ENCODE measurements at regions not wholly inside any gene's neighbourhood (a gene's known extent, or its start where the extent isn't known, plus 50 kb on each side); places are given as distances from the start of the nearest gene placed in this dataset.

GRCh38 chr11:64474680-64475079, 81.1 kb upstream of the SLC22A11 start:
- no peak overlapping the region for H3K4me2 ChIP-seq (ENCODE audit: low read depth, low read length)
- no peak overlapping the region for H2AFZ ChIP-seq (ENCODE audit: low read length)
- no peaks in the 10 kb centered on the region for H4K20me1 ChIP-seq (ENCODE audit: insufficient read depth, low read length)
- no peaks in the 10 kb centered on the region for H3K4me1 ChIP-seq (ENCODE audit: low read length)
- no peaks in the 10 kb centered on the region for H3F3A ChIP-seq (ENCODE audit: insufficient read depth, low read length)
- no peak overlapping the region for H3K4me3 ChIP-seq (ENCODE audit: low read length)
- DNase-seq = no peak
- H3K9ac ChIP-seq (ENCODE audit: low read length) = no peak overlapping the region
- peaks cover 87% of the 10 kb centered on the region for H3K27me3 ChIP-seq (replicated peaks; ENCODE audit: insufficient read depth, low read length)
- H3K79me2 ChIP-seq (ENCODE audit: low read length) = no peaks in the 10 kb centered on the region
- H3K27ac ChIP-seq (ENCODE audit: low read length) = no peak overlapping the region
- no peaks in the 10 kb centered on the region for H3K9me3 ChIP-seq (replicated peaks; ENCODE audit: insufficient read depth, low read length)
- no peak for TF ChIP-seq CTCF (IDR thresholded peaks at IDR 0.05; ENCODE audit: low read length)
- no peak for TF ChIP-seq EZH2 (optimal IDR thresholded peaks at IDR 0.05; ENCODE audit: low read depth, low read length)
- TF ChIP-seq EZH2phosphoT487 (IDR thresholded peaks at IDR 0.05; ENCODE audit: low read length) = no peak
- H3K36me3 ChIP-seq (replicated peaks; ENCODE audit: insufficient read depth, low read length) = no peaks in the 10 kb centered on the region
- H3K9me2 ChIP-seq (replicated peaks; ENCODE audit: insufficient read depth, low read length) = no peaks in the 10 kb centered on the region

GRCh38 chr11:64475145-64475544, 80.6 kb upstream of the SLC22A11 start:
- no peak for DNase-seq
- Histone ChIP-seq H4K20me1 (ENCODE audit: insufficient read depth, low read length) (no peaks in the 10 kb centered on the region), H3K4me3 (ENCODE audit: low read length) (no peak overlapping the region), H3F3A (ENCODE audit: insufficient read depth, low read length) (no peaks in the 10 kb centered on the region), H3K4me2 (ENCODE audit: low read depth, low read length) (no peak overlapping the region), H3K79me2 (ENCODE audit: low read length) (no peaks in the 10 kb centered on the region), H2AFZ (ENCODE audit: low read length) (no peak overlapping the region), H3K27me3 (replicated peaks; ENCODE audit: insufficient read depth, low read length) (peaks cover 87% of the 10 kb centered on the region), H3K9me3 (replicated peaks; ENCODE audit: insufficient read depth, low read length) (no peaks in the 10 kb centered on the region), H3K36me3 (replicated peaks; ENCODE audit: insufficient read depth, low read length) (no peaks in the 10 kb centered on the region), H3K9me2 (replicated peaks; ENCODE audit: insufficient read depth, low read length) (no peaks in the 10 kb centered on the region), H3K27ac (ENCODE audit: low read length) (no peak overlapping the region), H3K9ac (ENCODE audit: low read length) (no peak overlapping the region), H3K4me1 (ENCODE audit: low read length) (no peaks in the 10 kb centered on the region)
- no peak for TF ChIP-seq CTCF (IDR thresholded peaks at IDR 0.05; ENCODE audit: low read length)
- TF ChIP-seq EZH2phosphoT487 (IDR thresholded peaks at IDR 0.05; ENCODE audit: low read length) = no peak
- no peak for TF ChIP-seq EZH2 (optimal IDR thresholded peaks at IDR 0.05; ENCODE audit: low read depth, low read length)

- no peaks in the 10 kb centered on the region for H3K9me2 ChIP-seq (replicated peaks; ENCODE audit: insufficient read depth, low read length)
- peak overlapping the region; percentile 12; the same call in 1 of the 2 replicates for H3K4me2 ChIP-seq (ENCODE audit: low read depth, low read length)
These were observed 78.9 kb upstream of the SLC22A11 start for GRCh38 chr11:64476881-64477280.

More at GRCh38 chr11:64476881-64477280, 78.9 kb upstream of the SLC22A11 start:
- H3F3A ChIP-seq (ENCODE audit: insufficient read depth, low read length) = no peaks in the 10 kb centered on the region
- H3K9ac ChIP-seq (ENCODE audit: low read length) = no peak overlapping the region
- DNase-seq = no peak
- H3K79me2 ChIP-seq (ENCODE audit: low read length) = no peaks in the 10 kb centered on the region
- H4K20me1 ChIP-seq (ENCODE audit: insufficient read depth, low read length) = no peaks in the 10 kb centered on the region
- no peak overlapping the region for H3K4me3 ChIP-seq (ENCODE audit: low read length)
- TF ChIP-seq EZH2 (optimal IDR thresholded peaks at IDR 0.05; ENCODE audit: low read depth, low read length) (no peak), EZH2phosphoT487 (IDR thresholded peaks at IDR 0.05; ENCODE audit: low read length) (no peak), CTCF (IDR thresholded peaks at IDR 0.05; ENCODE audit: low read length) (no peak)
- H3K9me3 ChIP-seq (replicated peaks; ENCODE audit: insufficient read depth, low read length) = no peaks in the 10 kb centered on the region
- H3K27ac ChIP-seq (ENCODE audit: low read length) = no peak overlapping the region
- H2AFZ ChIP-seq (ENCODE audit: low read length) = no peak overlapping the region
- H3K4me1 ChIP-seq (ENCODE audit: low read length) = no peaks in the 10 kb centered on the region
- H3K36me3 ChIP-seq (replicated peaks; ENCODE audit: insufficient read depth, low read length) = no peaks in the 10 kb centered on the region
- H3K27me3 ChIP-seq (replicated peaks; ENCODE audit: insufficient read depth, low read length) = peaks cover 87% of the 10 kb centered on the region

Data from MM.1S (cell line).